ENCODE measurements at regions not wholly inside any gene's neighbourhood (a gene's known extent, or its start where the extent isn't known, plus 50 kb on each side); places are given as distances from the start of the nearest gene placed in this dataset.

- Histone ChIP-seq H3K36me3 (replicated peaks) (no peaks in the 10 kb centered on the region), H3K27ac (peak overlapping the region; percentile 38), H3K4me3 (ENCODE audit: low read depth, low read length) (no peak overlapping the region), H3K27me3 (replicated peaks) (no peaks in the 10 kb centered on the region)
- TF ChIP-seq CTCF (IDR thresholded peaks at IDR 0.05; ENCODE audit: low read depth, low read length, missing control alignments), result no peak
- in situ Hi-C loops (cut with HindIII; ENCODE audit: low pct_ligation_motif_present, low sequenced_read_pairs), result no loop called here
- DNase-seq, result peak; percentile 30
Measured at GRCh38 chr10:92760609-92761008, 70.9 kb downstream of the HHEX start.

- H3K27me3 ChIP-seq (replicated peaks), result no peaks in the 10 kb centered on the region
- H3K27ac ChIP-seq, result no peak overlapping the region
- in situ Hi-C loops (cut with HindIII; ENCODE audit: low pct_ligation_motif_present, low sequenced_read_pairs), result no loop called here
Measured at GRCh38 chr10:92761571-92761970, 71.8 kb downstream of the HHEX start.

GRCh38 chr10:92763634-92764155 lies 73.9 kb downstream of the HHEX start:
- no peak for DNase-seq
- no peaks in the 10 kb centered on the region for H3K36me3 ChIP-seq (replicated peaks)
- in situ Hi-C loops (cut with HindIII; ENCODE audit: low pct_ligation_motif_present, low sequenced_read_pairs), result no loop called here
- no peak overlapping the region for H3K27ac ChIP-seq
- H3K27me3 ChIP-seq (replicated peaks), result no peaks in the 10 kb centered on the region
- no peak for TF ChIP-seq CTCF (IDR thresholded peaks at IDR 0.05; ENCODE audit: low read depth, low read length, missing control alignments)
- no peak overlapping the region for H3K4me3 ChIP-seq (ENCODE audit: low read depth, low read length)

More at GRCh38 chr10:92761571-92761970, 71.8 kb downstream of the HHEX start:
- TF ChIP-seq CTCF (IDR thresholded peaks at IDR 0.05; ENCODE audit: low read depth, low read length, missing control alignments), result no peak
- peak; percentile 9 for DNase-seq
- no peaks in the 10 kb centered on the region for H3K36me3 ChIP-seq (replicated peaks)
- H3K4me3 ChIP-seq (ENCODE audit: low read depth, low read length), result no peak overlapping the region

- TF ChIP-seq CTCF (IDR thresholded peaks at IDR 0.05; ENCODE audit: low read depth, low read length, missing control alignments), result no peak
- in situ Hi-C loops (cut with HindIII; ENCODE audit: low pct_ligation_motif_present, low sequenced_read_pairs), result no loop called here
- DNase-seq, result no peak
- Histone ChIP-seq H3K27me3 (replicated peaks) (no peaks in the 10 kb centered on the region), H3K36me3 (replicated peaks) (no peaks in the 10 kb centered on the region), H3K27ac (no peak overlapping the region), H3K4me3 (ENCODE audit: low read depth, low read length) (no peak overlapping the region)
Measured at GRCh38 chr10:92766451-92766850, 76.7 kb downstream of the HHEX start.

- no peak for DNase-seq
- Histone ChIP-seq H3K36me3 (replicated peaks) (no peaks in the 10 kb centered on the region), H3K4me3 (ENCODE audit: low read depth, low read length) (no peak overlapping the region), H3K27me3 (replicated peaks) (no peaks in the 10 kb centered on the region), H3K27ac (no peak overlapping the region)
- in situ Hi-C loops (cut with HindIII; ENCODE audit: low pct_ligation_motif_present, low sequenced_read_pairs), result no loop called here
- no peak for TF ChIP-seq CTCF (IDR thresholded peaks at IDR 0.05; ENCODE audit: low read depth, low read length, missing control alignments)
Measured at GRCh38 chr10:92768104-92768503, 78.3 kb downstream of the HHEX start.

- no peaks in the 10 kb centered on the region for H3K27me3 ChIP-seq (replicated peaks)
- no peak for DNase-seq
- in situ Hi-C loops (cut with HindIII; ENCODE audit: low pct_ligation_motif_present, low sequenced_read_pairs), result no loop called here
- no peak overlapping the region for H3K4me3 ChIP-seq (ENCODE audit: low read depth, low read length)
- no peak overlapping the region for H3K27ac ChIP-seq
- H3K36me3 ChIP-seq (replicated peaks), result no peaks in the 10 kb centered on the region
- TF ChIP-seq CTCF (IDR thresholded peaks at IDR 0.05; ENCODE audit: low read depth, low read length, missing control alignments), result no peak
Measured at GRCh38 chr10:92773776-92774175, 74.5 kb upstream of the EXOC6 start.
